SK-N-SH treated with all-trans-retinoic acid at 6 μM for 48 hours (cell line): ENCODE measurements at regions not wholly inside any gene's neighbourhood (a gene's known extent, or its start where the extent isn't known, plus 50 kb on each side); places are given as distances from the start of the nearest gene placed in this dataset.
"Not testable (repeated sequence)": the region's sequence is repeated elsewhere in the genome, so short reads cannot be mapped to it uniquely, and the experiment has no call there.

ENCODE experiments used
- ATAC-seq: fragments of 200-7000 bp; cut with Tn5 transposase; 3 replicates; pipeline ENCODE4 v1.9.1; 2020; ENCODE audit warnings: mild to moderate bottlenecking, moderate library complexity
- ARNTL ChIP-seq: fragments of 450-650 bp; formaldehyde crosslinking; IDR thresholded peaks from 2 replicates; pipeline ENCODE4 v1.5.0; 2020; ENCODE audit warnings: low read depth, mild to moderate bottlenecking, moderate library complexity, borderline replicate concordance
- BACH2 ChIP-seq: fragments of 250-450 bp; sonication (Bioruptor Pico); IDR thresholded peaks from 2 replicates; pipeline ENCODE4 v1.9.0; 2021; ENCODE audit warnings: mild to moderate bottlenecking, borderline replicate concordance
- CSDC2 ChIP-seq: fragments of 250-450 bp; sonication (Bioruptor Pico); IDR thresholded peaks from 2 replicates; pipeline ENCODE4 v1.5.0; 2020; ENCODE audit warnings: mild to moderate bottlenecking, moderate library complexity
- ESRRG ChIP-seq: fragments of 250-450 bp; sonication (Bioruptor Pico); IDR thresholded peaks from 2 replicates; pipeline ENCODE4 v1.6.1; 2021; ENCODE audit warnings: mild to moderate bottlenecking
- GLIS3 ChIP-seq: fragments of 250-450 bp; sonication (Bioruptor Pico); IDR thresholded peaks from 2 replicates; pipeline ENCODE4 v1.5.0; 2020; ENCODE audit warnings: mild to moderate bottlenecking, moderate library complexity
- ISL1 ChIP-seq: fragments of 250-450 bp; sonication (Bioruptor Pico); IDR thresholded peaks from 2 replicates; pipeline ENCODE4 v2.1.2; 2022; ENCODE audit warnings: mild to moderate bottlenecking, moderate library complexity
- OSR1 ChIP-seq: fragments of 250-450 bp; sonication (Bioruptor Pico); IDR thresholded peaks from 2 replicates; pipeline ENCODE4 v1.8.0; 2022; ENCODE audit warnings: moderate library complexity, mild to moderate bottlenecking, inconsistent platforms
- PPARA ChIP-seq: fragments of 250-450 bp; sonication (Bioruptor Pico); IDR thresholded peaks from 2 replicates; pipeline ENCODE4 v1.5.0; 2020; ENCODE audit warnings: mild to moderate bottlenecking, borderline replicate concordance
- RARB ChIP-seq: fragments of 250-450 bp; sonication (Bioruptor Pico); IDR thresholded peaks from 2 replicates; pipeline ENCODE4 v1.8.0; 2021; ENCODE audit warnings: mild to moderate bottlenecking, moderate library complexity
- SNAI2 ChIP-seq: fragments of 250-450 bp; sonication (Bioruptor Pico); IDR thresholded peaks from 2 replicates; pipeline ENCODE4 v1.5.0; 2020; ENCODE audit warnings: mild to moderate bottlenecking, moderate library complexity
- TCF4 ChIP-seq: fragments of 250-450 bp; sonication (Bioruptor Pico); IDR thresholded peaks from 2 replicates; pipeline ENCODE4 v1.8.0; 2021; ENCODE audit warnings: mild to moderate bottlenecking, moderate library complexity, borderline replicate concordance
- TOX ChIP-seq: fragments of 250-450 bp; sonication (Bioruptor Pico); IDR thresholded peaks from 2 replicates; pipeline ENCODE4 v1.8.0; 2021; ENCODE audit warnings: mild to moderate bottlenecking, moderate library complexity, borderline replicate concordance
- ZC3H10 ChIP-seq: fragments of 250-450 bp; sonication (Bioruptor Pico); IDR thresholded peaks from 2 replicates; pipeline ENCODE4 v1.5.1; 2021; ENCODE audit warnings: mild to moderate bottlenecking, moderate library complexity
- ZFP3 ChIP-seq: fragments of 250-450 bp; sonication (Bioruptor Pico); IDR thresholded peaks from 2 replicates; pipeline ENCODE4 v1.5.0; 2020; ENCODE audit warnings: mild to moderate bottlenecking, moderate library complexity
- ZFP30 ChIP-seq: fragments of 450-650 bp; formaldehyde crosslinking; IDR thresholded peaks from 2 replicates; pipeline ENCODE4 v1.5.0; 2022; ENCODE audit warnings: mild to moderate bottlenecking, moderate library complexity
- ZNF565 ChIP-seq: fragments of 450-650 bp; formaldehyde crosslinking; conservative IDR thresholded peaks from 2 replicates; pipeline ENCODE4 v1.5.0; 2020; ENCODE audit warnings: low read depth, mild to moderate bottlenecking, moderate library complexity
- ZNF70 ChIP-seq: fragments of 450-650 bp; formaldehyde crosslinking; IDR thresholded peaks from 2 replicates; pipeline ENCODE4 v1.5.0; 2020; ENCODE audit warnings: mild to moderate bottlenecking, moderate library complexity
- ZNF8 ChIP-seq: fragments of 450-650 bp; formaldehyde crosslinking; IDR thresholded peaks from 2 replicates; pipeline ENCODE4 v1.5.0; 2020; ENCODE audit warnings: mild to moderate bottlenecking, moderate library complexity
- TF ChIP-seq, protein P1 (sequence below): fragments of 250-450 bp; sonication (Bioruptor Pico); IDR thresholded peaks from 2 replicates; pipeline ENCODE4 v1.5.1; 2020; ENCODE audit warnings: low read depth, mild to moderate bottlenecking, moderate library complexity
- TF ChIP-seq, protein P2 (sequence below): fragments of 250-450 bp; sonication (Bioruptor Pico); IDR thresholded peaks from 2 replicates; pipeline ENCODE4 v1.5.0; 2020; ENCODE audit warnings: mild to moderate bottlenecking, moderate library complexity
- TF ChIP-seq, protein P3 (sequence below): fragments of 250-450 bp; sonication (Bioruptor Pico); IDR thresholded peaks from 2 replicates; pipeline ENCODE4 v1.5.1; 2021; ENCODE audit warnings: mild to moderate bottlenecking, moderate library complexity
- TF ChIP-seq, protein P4 (sequence below): fragments of 250-450 bp; sonication (Bioruptor Pico); IDR thresholded peaks from 2 replicates; pipeline ENCODE4 v1.8.0; 2021; ENCODE audit warnings: low read depth, mild to moderate bottlenecking, moderate library complexity, borderline replicate concordance
- TF ChIP-seq, protein P5 (sequence below): fragments of 250-450 bp; sonication (Bioruptor Pico); IDR thresholded peaks from 2 replicates; pipeline ENCODE4 v1.8.0; 2020; ENCODE audit warnings: mild to moderate bottlenecking, moderate library complexity, borderline replicate concordance

DNA sequence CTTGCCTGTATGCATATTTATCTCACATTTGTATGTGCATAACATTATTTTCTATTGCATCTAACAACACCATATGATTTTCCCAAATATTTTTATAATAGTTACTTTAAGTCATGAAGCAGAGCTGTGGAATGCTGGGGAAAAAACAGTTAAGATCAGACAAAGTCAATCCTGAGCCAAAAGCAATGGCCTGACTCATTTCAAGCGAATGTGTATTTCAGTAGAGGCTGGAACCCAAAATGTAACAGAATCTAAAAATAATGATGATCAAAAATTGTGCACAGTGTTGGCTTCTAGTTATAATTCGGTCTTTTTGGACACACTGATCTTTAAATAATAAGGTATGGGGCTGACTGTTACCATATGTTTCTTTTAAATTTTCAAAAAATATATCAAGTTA lies 516.2 kb upstream of the ADGRL3 start:
- ATAC-seq: peak; percentile 91
- no peak for TF ChIP-seq ZC3H10 (CRISPR knock-in tag)
- no peak for TF ChIP-seq OSR1 (CRISPR knock-in tag)
- TF ChIP-seq, protein P1, sequence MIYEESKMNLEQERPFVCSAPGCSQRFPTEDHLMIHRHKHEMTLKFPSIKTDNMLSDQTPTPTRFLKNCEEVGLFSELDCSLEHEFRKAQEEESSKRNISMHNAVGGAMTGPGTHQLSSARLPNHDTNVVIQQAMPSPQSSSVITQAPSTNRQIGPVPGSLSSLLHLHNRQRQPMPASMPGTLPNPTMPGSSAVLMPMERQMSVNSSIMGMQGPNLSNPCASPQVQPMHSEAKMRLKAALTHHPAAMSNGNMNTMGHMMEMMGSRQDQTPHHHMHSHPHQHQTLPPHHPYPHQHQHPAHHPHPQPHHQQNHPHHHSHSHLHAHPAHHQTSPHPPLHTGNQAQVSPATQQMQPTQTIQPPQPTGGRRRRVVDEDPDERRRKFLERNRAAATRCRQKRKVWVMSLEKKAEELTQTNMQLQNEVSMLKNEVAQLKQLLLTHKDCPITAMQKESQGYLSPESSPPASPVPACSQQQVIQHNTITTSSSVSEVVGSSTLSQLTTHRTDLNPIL (CRISPR knock-in tag): no peak
- TF ChIP-seq ZNF70 (CRISPR knock-in tag): no peak
- no peak for TF ChIP-seq ZNF565
- TF ChIP-seq, protein P2, sequence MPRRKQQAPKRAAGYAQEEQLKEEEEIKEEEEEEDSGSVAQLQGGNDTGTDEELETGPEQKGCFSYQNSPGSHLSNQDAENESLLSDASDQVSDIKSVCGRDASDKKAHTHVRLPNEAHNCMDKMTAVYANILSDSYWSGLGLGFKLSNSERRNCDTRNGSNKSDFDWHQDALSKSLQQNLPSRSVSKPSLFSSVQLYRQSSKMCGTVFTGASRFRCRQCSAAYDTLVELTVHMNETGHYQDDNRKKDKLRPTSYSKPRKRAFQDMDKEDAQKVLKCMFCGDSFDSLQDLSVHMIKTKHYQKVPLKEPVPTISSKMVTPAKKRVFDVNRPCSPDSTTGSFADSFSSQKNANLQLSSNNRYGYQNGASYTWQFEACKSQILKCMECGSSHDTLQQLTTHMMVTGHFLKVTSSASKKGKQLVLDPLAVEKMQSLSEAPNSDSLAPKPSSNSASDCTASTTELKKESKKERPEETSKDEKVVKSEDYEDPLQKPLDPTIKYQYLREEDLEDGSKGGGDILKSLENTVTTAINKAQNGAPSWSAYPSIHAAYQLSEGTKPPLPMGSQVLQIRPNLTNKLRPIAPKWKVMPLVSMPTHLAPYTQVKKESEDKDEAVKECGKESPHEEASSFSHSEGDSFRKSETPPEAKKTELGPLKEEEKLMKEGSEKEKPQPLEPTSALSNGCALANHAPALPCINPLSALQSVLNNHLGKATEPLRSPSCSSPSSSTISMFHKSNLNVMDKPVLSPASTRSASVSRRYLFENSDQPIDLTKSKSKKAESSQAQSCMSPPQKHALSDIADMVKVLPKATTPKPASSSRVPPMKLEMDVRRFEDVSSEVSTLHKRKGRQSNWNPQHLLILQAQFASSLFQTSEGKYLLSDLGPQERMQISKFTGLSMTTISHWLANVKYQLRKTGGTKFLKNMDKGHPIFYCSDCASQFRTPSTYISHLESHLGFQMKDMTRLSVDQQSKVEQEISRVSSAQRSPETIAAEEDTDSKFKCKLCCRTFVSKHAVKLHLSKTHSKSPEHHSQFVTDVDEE (CRISPR knock-in tag): no peak

DNA sequence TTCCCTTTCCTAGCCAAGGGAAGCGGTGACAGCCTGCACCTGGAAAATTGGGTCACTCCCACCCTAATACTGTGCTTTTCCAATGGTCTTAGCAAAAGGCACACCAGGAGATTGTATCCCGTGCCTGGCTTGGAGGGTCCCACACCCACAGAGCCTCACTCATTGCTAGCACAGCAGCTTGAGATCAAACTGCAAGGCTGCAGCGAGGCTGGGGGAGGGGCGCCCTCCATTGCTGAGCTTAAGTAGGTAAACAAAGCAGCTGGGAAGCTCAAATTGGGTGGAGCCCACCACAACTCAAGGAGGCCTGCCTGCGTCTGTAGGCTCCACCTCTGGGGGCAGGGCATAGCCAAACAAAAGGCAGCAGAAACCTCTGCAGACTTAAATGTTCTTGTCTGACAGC lies 504.1 kb upstream of the ADGRL3 start:
- ATAC-seq: not testable (repeated sequence)

DNA sequence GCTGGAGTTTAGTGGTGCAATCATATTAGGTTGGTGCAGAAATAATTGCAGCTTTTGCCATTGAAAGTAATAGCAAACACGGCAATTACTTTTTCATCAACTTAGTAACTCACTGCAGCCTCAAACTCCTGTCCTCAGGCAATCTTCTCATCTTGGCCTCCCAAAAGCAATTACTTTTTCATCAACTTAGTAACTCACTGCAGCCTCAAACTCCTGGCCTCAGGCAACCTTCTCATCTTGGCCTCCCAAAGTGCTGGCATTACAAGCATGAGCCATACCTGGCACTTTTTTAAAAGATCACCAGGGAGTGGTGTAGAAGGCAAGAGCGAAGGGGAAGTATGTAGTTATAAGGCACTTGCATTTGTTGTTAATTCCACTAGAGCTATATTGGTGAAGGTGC lies 491.1 kb upstream of the ADGRL3 start:
- TF ChIP-seq TOX (CRISPR knock-in tag): no peak
- no peak for TF ChIP-seq ZC3H10 (CRISPR knock-in tag)
- TF ChIP-seq, protein P3, sequence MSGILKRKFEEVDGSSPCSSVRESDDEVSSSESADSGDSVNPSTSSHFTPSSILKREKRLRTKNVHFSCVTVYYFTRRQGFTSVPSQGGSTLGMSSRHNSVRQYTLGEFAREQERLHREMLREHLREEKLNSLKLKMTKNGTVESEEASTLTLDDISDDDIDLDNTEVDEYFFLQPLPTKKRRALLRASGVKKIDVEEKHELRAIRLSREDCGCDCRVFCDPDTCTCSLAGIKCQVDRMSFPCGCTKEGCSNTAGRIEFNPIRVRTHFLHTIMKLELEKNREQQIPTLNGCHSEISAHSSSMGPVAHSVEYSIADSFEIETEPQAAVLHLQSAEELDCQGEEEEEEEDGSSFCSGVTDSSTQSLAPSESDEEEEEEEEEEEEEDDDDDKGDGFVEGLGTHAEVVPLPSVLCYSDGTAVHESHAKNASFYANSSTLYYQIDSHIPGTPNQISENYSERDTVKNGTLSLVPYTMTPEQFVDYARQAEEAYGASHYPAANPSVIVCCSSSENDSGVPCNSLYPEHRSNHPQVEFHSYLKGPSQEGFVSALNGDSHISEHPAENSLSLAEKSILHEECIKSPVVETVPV: no peak
- TF ChIP-seq, protein P4, sequence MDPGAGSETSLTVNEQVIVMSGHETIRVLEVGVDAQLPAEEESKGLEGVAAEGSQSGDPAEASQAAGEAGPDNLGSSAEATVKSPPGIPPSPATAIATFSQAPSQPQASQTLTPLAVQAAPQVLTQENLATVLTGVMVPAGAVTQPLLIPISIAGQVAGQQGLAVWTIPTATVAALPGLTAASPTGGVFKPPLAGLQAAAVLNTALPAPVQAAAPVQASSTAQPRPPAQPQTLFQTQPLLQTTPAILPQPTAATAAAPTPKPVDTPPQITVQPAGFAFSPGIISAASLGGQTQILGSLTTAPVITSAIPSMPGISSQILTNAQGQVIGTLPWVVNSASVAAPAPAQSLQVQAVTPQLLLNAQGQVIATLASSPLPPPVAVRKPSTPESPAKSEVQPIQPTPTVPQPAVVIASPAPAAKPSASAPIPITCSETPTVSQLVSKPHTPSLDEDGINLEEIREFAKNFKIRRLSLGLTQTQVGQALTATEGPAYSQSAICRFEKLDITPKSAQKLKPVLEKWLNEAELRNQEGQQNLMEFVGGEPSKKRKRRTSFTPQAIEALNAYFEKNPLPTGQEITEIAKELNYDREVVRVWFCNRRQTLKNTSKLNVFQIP: no peak
- TF ChIP-seq, protein P1 (CRISPR knock-in tag): no peak
- no peak for TF ChIP-seq ZFP3 (CRISPR knock-in tag)
- no peak for TF ChIP-seq ZNF70 (CRISPR knock-in tag)
- no peak for TF ChIP-seq TCF4 (CRISPR knock-in tag)
- no peak for TF ChIP-seq OSR1 (CRISPR knock-in tag)
- no peak for TF ChIP-seq SNAI2
- TF ChIP-seq PPARA: no peak
- TF ChIP-seq ZNF565: no peak
- TF ChIP-seq CSDC2: no peak
- ATAC-seq: no peak

DNA sequence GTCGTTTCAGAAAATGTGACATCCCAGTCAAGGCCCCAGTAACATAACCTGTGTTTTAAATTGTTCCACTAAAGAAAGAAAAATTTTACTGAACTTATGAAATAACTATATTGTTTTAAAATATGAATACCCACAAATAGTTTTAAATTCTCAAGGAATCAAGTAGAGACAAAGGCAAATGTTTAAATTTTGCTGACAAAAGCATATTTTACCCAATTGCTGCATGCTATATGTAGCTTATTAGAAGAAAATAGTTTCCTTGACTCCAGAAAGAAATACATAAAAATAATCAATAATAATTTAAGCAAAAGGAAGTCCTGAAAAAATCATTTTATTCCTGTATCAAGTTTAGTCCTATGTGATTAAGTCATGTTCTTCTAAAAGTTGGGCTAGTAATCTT lies 481.3 kb upstream of the ADGRL3 start:
- no peak for TF ChIP-seq ZNF70 (CRISPR knock-in tag)
- TF ChIP-seq ARNTL (CRISPR knock-in tag): no peak
- TF ChIP-seq ISL1 (CRISPR knock-in tag): no peak
- TF ChIP-seq TCF4 (CRISPR knock-in tag): no peak
- TF ChIP-seq ESRRG (CRISPR knock-in tag): no peak
- no peak for TF ChIP-seq BACH2 (CRISPR knock-in tag)
- no peak for TF ChIP-seq PPARA
- no peak for TF ChIP-seq ZFP3 (CRISPR knock-in tag)
- TF ChIP-seq ZC3H10 (CRISPR knock-in tag): no peak
- no peak for TF ChIP-seq RARB (CRISPR knock-in tag)
- no peak for TF ChIP-seq ZNF8 (CRISPR knock-in tag)
- TF ChIP-seq, protein P5, sequence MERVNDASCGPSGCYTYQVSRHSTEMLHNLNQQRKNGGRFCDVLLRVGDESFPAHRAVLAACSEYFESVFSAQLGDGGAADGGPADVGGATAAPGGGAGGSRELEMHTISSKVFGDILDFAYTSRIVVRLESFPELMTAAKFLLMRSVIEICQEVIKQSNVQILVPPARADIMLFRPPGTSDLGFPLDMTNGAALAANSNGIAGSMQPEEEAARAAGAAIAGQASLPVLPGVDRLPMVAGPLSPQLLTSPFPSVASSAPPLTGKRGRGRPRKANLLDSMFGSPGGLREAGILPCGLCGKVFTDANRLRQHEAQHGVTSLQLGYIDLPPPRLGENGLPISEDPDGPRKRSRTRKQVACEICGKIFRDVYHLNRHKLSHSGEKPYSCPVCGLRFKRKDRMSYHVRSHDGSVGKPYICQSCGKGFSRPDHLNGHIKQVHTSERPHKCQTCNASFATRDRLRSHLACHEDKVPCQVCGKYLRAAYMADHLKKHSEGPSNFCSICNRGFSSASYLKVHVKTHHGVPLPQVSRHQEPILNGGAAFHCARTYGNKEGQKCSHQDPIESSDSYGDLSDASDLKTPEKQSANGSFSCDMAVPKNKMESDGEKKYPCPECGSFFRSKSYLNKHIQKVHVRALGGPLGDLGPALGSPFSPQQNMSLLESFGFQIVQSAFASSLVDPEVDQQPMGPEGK (CRISPR knock-in tag): no peak
- TF ChIP-seq ZFP30 (CRISPR knock-in tag): no peak
- TF ChIP-seq TOX (CRISPR knock-in tag): no peak
- no peak for TF ChIP-seq OSR1 (CRISPR knock-in tag)
- TF ChIP-seq, protein P1 (CRISPR knock-in tag): no peak
- no peak for TF ChIP-seq GLIS3 (CRISPR knock-in tag)
- TF ChIP-seq, protein P4: no peak
- no peak for ATAC-seq
